HFFc6 (cell line): ENCODE measurements at regions not wholly inside any gene's neighbourhood (a gene's known extent, or its start where the extent isn't known, plus 50 kb on each side); places are given as distances from the start of the nearest gene placed in this dataset.

Source experiments
- DNase-seq: peaks from one replicate; pipeline ENCODE4 v3.0.0-alpha.2; 2018
- H3K27ac Mint-ChIP-seq: 2 replicates; pipeline ENCODE4 v1.8.0; 2020; ENCODE audit warnings: mild to moderate bottlenecking, mixed read lengths
- H3K27me3 Mint-ChIP-seq: 2 replicates; pipeline ENCODE4 v1.8.0; 2021; ENCODE audit warnings: mild to moderate bottlenecking, moderate library complexity, mixed read lengths; ENCODE audit not compliant: insufficient read depth
- H3K36me3 Mint-ChIP-seq: 2 replicates; pipeline ENCODE4 v1.8.0; 2021; ENCODE audit warnings: low read depth, mixed read lengths
- H3K4me1 Mint-ChIP-seq: 2 replicates; pipeline ENCODE4 v1.8.0; 2020; ENCODE audit warnings: low read depth, mixed read lengths
- H3K4me3 Mint-ChIP-seq: 2 replicates; pipeline ENCODE4 v1.8.0; 2020; ENCODE audit warnings: mild to moderate bottlenecking, moderate library complexity, mixed read lengths
- H3K9me3 Mint-ChIP-seq: 2 replicates; pipeline ENCODE4 v1.8.0; 2020; ENCODE audit warnings: mild to moderate bottlenecking, mixed read lengths
- TF ChIP-seq, protein P1 (sequence below): fragments of 200-600 bp; sonication (generic); IDR thresholded peaks from 2 replicates; pipeline ENCODE4 v1.5.0; 2021; ENCODE audit warnings: antibody characterized with exemption, mild to moderate bottlenecking

DNA sequence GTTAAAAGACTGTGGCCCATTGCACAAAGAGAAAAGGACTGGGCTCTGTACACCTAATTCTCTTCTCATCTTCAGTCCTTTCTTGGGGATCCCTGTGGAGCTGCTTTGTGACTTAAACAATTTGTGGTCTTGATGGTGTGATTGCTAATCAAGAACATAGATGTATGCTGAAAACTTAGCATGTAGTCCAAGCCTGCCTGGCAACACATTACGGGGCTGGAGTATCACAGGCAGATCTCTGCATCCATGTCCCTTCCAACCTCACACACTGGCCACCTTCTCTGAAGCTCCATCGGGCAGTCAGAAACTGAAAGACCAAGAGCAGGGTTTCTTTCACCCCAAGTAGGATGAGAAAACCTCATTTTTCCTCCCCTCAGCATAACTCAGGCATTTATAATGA lies 69.6 kb upstream of the ARGLU1 start:
- no peak for DNase-seq
- Mint-ChIP-seq H3K4me1 (no peaks in the 10 kb centered on the region), H3K4me3 (no peak overlapping the region), H3K27ac (no peak overlapping the region), H3K9me3 (no peaks in the 10 kb centered on the region; the same call in 1 of the 2 replicates), H3K27me3 (peaks cover 7% of the 10 kb centered on the region), H3K36me3 (no peaks in the 10 kb centered on the region)
- TF ChIP-seq, protein P1, sequence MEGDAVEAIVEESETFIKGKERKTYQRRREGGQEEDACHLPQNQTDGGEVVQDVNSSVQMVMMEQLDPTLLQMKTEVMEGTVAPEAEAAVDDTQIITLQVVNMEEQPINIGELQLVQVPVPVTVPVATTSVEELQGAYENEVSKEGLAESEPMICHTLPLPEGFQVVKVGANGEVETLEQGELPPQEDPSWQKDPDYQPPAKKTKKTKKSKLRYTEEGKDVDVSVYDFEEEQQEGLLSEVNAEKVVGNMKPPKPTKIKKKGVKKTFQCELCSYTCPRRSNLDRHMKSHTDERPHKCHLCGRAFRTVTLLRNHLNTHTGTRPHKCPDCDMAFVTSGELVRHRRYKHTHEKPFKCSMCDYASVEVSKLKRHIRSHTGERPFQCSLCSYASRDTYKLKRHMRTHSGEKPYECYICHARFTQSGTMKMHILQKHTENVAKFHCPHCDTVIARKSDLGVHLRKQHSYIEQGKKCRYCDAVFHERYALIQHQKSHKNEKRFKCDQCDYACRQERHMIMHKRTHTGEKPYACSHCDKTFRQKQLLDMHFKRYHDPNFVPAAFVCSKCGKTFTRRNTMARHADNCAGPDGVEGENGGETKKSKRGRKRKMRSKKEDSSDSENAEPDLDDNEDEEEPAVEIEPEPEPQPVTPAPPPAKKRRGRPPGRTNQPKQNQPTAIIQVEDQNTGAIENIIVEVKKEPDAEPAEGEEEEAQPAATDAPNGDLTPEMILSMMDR: no peak

DNA sequence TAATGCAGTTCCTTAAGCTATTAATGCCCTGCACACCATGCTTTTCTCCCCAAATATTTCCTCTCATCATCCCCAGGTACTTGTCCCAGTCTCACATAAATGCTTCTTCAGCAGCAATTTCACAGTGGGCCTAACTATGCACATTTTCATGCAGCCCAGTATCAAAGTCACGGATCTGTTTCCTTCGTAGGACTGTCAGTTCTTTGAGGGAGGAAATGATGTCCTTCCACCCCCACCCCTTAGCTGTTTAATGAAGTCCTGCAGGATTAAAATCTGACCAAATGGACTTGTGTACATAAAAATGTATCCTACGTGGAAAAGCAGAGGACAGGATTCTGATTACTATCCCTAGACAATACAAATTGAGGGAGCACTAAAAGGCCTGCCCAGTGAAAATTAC lies 68.6 kb upstream of the ARGLU1 start:
- DNase-seq: no peak
- Mint-ChIP-seq H3K9me3 (no peaks in the 10 kb centered on the region; the same call in 1 of the 2 replicates), H3K4me3 (no peak overlapping the region), H3K36me3 (no peaks in the 10 kb centered on the region), H3K27ac (no peak overlapping the region), H3K4me1 (no peaks in the 10 kb centered on the region), H3K27me3 (peaks cover 8% of the 10 kb centered on the region)
- TF ChIP-seq, protein P1: no peak

DNA sequence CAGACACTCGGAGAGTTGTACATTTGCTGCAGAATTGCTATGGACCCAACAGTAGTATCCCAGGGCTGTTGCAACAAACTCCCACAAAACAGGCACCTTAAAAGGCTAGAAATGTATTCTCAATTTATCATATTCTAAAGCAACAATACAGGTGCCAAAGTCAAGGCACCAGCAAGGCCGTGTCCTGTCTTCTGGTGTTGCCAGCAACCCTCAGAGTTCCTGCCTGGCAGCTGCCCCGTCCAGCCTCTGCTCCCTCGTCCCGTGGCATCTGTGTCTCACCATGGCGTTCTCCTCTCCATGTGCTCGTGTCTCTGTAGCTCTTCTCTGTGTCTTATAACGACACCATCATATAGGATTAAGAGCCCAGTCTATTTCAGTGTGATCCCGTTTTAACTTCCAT lies 67.7 kb upstream of the ARGLU1 start:
- no peak for DNase-seq
- no peak overlapping the region for H3K27ac Mint-ChIP-seq
- no peaks in the 10 kb centered on the region for H3K4me1 Mint-ChIP-seq
- no peaks in the 10 kb centered on the region for H3K36me3 Mint-ChIP-seq
- peaks cover 8% of the 10 kb centered on the region for H3K27me3 Mint-ChIP-seq
- H3K9me3 Mint-ChIP-seq: no peaks in the 10 kb centered on the region; the same call in 1 of the 2 replicates
- H3K4me3 Mint-ChIP-seq: no peak overlapping the region
- TF ChIP-seq, protein P1: no peak

GRCh38 chr13:106633321-106633720 lies 65.4 kb upstream of the ARGLU1 start:
- H3K4me3 Mint-ChIP-seq: no peak overlapping the region
- DNase-seq: no peak
- H3K36me3 Mint-ChIP-seq: no peaks in the 10 kb centered on the region
- H3K9me3 Mint-ChIP-seq: no peaks in the 10 kb centered on the region
- TF ChIP-seq, protein P1: no peak
- no peak overlapping the region for H3K27ac Mint-ChIP-seq
- no peaks in the 10 kb centered on the region for H3K4me1 Mint-ChIP-seq
- H3K27me3 Mint-ChIP-seq: peaks cover 13% of the 10 kb centered on the region

DNA sequence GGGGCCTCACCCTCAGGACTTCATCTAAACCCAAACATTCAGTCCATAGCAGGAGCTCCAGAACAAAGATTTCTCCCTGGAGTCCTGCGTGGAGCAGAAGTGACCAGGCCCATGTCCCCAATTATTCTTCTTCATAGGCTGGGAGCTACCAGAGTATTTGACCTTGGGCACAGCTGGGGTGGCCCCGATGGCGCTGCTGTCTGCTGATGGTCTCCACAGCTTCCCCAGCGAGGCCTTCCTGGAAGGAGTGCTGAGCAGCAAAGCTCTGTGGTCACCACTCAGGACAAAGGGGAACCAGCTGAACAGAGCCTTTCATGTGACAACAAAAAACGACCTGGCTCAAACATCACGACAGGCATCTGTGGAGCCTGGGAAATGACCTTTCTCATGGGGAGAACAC lies 62.7 kb upstream of the ARGLU1 start:
- peaks cover 20% of the 10 kb centered on the region for H3K27me3 Mint-ChIP-seq
- H3K27ac Mint-ChIP-seq: no peak overlapping the region
- no peaks in the 10 kb centered on the region for H3K9me3 Mint-ChIP-seq
- H3K4me3 Mint-ChIP-seq: no peak overlapping the region
- DNase-seq: no peak
- TF ChIP-seq, protein P1: no peak
- H3K36me3 Mint-ChIP-seq: no peaks in the 10 kb centered on the region
- H3K4me1 Mint-ChIP-seq: no peaks in the 10 kb centered on the region

DNA sequence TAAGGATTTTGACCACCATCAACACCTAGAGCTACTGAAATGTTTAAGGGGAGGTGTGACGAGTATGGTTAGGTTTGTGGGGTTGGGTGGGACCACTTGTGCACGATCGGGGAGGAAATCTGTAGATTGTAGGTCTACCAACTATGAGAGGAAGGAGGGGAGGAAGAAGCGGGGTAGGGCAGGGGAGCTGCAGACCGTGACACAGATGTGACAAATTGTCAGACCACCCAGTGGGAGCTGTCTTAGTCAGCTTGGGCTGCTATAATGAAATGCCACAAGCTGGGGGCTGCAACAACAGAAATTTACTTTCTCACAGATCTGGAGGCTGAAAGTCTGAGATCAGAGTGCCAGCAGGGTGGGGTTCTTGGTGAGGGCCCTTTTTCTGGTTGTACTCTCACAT lies 62.2 kb upstream of the ARGLU1 start:
- H3K36me3 Mint-ChIP-seq: no peaks in the 10 kb centered on the region
- no peaks in the 10 kb centered on the region for H3K4me1 Mint-ChIP-seq
- H3K9me3 Mint-ChIP-seq: no peaks in the 10 kb centered on the region
- TF ChIP-seq, protein P1: no peak
- no peak overlapping the region for H3K4me3 Mint-ChIP-seq
- H3K27me3 Mint-ChIP-seq: peaks cover 20% of the 10 kb centered on the region
- DNase-seq: no peak
- no peak overlapping the region for H3K27ac Mint-ChIP-seq
